M059J (cell line): ENCODE measurements at regions not wholly inside any gene's neighbourhood (a gene's known extent, or its start where the extent isn't known, plus 50 kb on each side); places are given as distances from the start of the nearest gene placed in this dataset.
"Not testable (repeated sequence)": the region's sequence is repeated elsewhere in the genome, so short reads cannot be mapped to it uniquely, and the experiment has no call there.

ENCODE experiments used
- DNase-seq: peaks from one replicate; pipeline ENCODE4 v3.0.0-alpha.2; 2012; ENCODE audit warnings: low read depth

DNA sequence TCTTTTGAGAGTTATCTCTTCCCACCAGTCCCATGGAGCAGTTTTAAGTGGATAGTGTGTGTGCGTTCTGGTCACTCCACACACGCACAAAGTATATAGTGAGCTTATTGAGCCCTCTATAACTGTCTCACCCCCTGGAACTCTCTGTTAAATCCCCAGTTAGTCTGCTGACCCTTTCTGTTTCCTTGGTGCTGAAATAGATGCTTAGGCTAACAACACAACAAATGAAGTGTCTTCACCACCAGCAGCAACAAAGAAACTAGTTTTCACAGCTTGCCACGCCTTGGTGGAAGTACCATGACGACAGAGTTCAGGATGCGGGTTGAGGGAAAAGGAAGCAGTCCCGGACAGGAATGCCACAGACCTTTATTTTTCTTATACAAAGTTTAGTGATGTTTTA lies 203.5 kb upstream of the TMEFF2 start:
- no peak for DNase-seq

DNA sequence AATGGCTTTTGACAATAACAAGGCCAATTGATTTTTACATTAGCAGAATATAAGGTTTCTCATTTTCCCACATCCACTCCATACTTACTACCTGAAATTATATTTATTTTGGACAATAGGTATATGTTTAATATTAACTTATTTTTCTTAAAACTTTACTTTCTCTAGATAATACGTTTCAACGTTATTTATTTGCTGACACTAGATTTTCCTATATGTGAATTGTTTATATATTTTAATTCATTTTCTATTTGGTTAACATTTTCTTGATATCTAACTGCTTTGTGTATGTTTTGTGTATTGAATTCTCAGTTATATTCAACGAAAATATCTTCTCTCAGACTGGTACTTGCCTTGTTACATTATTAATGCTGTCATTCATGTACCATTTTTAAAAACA lies 199.9 kb upstream of the TMEFF2 start:
- no peak for DNase-seq

DNA sequence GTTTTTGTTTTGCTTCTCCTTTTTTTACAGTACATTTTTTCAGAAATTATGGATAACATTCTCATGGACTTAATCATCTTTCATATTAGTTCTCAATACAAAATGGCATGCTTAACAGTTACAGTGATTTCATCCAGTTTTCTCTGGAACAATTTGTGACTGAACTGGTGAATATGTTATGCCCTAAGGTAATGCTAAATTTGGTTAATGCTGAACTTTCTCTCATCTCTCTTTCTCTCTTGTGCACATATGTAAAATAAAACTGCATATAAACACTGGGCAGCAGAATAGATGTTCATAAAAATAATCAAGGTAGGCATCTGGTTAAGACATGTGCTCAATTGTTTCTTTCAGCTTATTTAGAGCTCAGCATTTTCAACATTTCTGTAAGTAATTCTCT lies 196.3 kb upstream of the TMEFF2 start:
- DNase-seq: no peak

DNA sequence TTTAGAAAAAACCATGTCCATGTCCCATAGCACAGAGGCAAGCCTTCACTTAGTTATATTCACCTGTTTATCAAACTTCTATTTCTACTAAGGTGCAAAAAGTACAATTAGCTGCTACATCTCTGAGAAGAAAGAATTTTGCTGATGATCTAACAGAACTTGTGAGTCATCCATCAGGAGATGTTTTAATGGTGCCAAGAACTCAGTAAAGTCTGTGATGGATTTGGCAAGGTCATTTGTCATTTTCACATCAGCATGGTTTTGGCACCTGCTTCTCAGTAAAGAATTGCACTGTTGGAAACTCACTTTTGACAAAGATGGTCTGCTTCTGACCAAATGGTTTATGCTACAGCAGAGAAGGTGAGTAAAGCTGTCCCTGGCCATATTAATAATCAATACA lies 195.7 kb upstream of the TMEFF2 start:
- peak; percentile 4 for DNase-seq

DNA sequence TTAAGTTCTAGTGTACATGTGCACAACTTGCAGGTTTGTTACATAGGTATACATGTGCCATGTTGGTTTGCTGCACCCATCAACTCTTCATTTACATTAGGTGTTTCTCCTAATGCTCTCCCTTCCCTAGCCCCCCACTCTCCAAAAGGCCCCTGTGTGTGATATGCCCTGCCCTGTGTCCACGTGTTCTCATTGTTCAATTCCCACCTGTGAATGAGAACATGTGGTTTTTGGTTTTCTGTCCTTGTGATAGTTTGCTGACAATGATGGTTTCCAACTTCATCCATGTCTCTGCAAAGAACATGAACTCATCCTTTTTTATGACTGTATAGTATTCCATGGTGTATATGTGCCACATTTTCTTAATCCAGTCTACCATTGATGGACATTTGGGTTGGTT lies 189.5 kb upstream of the TMEFF2 start:
- not testable (repeated sequence) for DNase-seq

DNA sequence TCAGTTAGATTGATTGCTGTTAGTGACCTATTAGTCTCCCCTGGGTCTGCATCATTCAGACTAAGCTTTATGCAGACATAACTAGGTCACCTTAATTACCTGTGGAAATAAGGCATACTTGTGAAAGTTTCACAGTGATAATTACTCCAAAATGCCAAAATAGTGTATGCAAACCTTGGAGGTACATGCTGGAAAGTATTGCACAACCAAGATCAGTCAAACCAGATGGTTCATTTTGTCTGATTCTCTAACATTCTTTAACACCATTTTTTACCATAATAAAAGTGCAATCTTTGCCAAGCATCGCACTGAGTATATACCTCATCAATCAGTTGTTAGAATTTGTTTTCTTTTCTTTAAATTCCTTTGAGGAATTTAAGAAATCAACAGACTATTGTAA lies 186.3 kb upstream of the TMEFF2 start:
- DNase-seq: no peak

DNA sequence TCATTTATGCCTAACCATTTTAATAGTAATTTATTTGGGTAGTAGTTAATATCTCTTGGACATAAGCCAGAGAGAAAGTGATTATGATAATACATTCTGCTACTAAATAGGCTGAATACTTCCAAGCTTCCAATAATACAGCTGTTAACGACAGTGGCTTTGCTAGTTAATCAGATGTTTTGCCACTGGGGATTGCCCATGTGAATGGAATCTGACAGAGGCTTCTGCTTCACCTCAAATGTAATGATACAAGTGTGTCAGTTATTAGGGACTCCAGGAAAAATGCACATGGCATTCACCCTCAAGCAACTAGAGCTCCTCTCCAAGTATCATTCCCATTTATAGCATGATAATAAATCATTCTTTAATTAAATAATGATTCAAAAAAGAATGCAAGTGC lies 185.0 kb upstream of the TMEFF2 start:
- no peak for DNase-seq

DNA sequence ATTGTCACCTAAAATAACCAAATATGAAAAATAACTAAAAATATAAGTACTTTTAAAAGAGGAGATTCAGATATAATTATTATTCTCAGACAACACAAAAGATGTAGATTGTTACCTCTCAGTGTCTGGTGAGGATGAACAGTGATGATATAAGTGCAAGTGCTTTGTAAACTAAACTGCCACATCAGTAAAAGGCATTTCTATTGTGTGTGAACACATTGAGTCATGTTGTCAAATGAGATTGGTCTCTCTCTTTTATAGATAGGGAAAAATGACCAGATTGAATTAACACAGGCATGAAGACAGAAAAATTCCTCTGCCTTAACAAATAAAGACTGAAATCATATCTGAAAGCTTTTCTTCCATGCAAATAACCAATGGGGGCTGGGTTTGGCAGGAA lies 182.4 kb upstream of the TMEFF2 start:
- no peak for DNase-seq

DNA sequence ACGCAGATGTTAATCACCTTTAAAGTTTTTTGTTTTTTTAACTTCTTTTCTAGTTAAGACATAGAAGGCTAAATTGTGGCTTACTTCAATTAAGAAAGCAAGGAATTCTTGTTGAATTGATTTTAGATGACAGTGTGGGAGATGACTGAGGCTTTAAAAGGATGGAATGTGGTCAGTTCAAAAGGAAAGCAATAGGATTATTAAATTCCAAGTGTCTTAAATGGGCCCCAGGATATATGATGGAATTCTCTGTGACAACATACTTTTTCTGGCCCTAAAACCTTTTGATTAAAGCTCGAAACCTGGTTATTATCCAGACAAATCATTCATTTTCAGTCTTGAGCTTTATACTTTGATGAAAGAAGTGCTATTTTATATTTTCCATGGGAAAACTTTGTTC lies 179.0 kb upstream of the TMEFF2 start:
- no peak for DNase-seq

DNA sequence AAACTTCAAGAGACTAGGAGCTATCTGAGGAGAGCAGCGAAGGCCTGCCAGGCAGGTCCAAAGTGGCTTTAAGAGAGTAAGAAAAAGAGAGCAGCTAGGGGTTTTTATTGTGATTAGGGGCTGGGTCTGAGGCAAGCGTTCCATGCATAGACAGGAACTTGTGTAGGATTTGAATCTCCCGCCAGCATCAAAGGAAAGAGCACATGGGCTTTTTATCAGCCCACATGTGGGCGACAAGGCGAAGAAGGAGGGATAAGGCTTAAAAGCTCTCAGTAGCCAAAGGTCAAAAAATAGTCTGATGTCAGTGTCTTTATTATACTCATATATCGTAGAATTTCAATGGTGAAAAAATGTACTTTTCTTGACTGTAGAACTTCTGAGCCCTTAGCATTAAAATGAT lies 178.5 kb upstream of the TMEFF2 start:
- DNase-seq: no peak

DNA sequence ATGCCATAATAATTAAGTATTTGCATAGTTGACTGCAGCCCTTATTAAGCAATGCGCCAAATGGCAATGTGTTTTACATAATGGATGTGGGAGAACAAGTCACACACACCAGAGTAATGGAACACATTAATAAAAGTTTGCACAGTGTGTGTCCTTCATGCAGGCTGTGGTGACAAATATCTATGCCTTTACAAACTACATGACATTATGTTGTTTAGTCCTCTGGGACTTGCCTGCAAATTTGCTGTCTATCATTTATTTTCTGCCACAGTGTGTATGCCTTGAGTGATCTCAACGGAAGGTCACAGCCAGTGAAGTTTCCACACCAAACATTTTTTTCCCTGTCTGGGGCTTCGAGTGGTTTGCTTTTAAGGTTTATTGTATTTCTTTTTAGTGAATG lies 175.2 kb upstream of the TMEFF2 start:
- no peak for DNase-seq

DNA sequence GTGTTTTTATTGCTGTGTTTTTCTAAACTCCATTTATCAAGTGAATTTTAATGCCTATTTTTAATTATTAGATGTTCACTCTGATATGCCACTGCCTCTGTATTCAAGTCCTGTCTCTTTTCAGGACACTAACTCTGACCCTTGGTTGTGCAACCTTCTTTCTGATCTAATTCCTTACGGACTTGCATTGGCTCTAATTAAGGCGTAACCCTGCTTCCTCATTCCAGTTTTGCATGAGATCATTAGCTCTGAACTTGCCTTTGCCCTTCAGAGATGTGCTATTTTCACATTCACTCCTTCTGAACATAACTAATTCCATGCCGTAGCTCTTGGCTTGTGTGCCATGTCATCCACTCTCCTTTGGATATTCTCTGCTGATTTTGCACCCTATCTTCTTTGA lies 162.5 kb upstream of the TMEFF2 start:
- DNase-seq: no peak

DNA sequence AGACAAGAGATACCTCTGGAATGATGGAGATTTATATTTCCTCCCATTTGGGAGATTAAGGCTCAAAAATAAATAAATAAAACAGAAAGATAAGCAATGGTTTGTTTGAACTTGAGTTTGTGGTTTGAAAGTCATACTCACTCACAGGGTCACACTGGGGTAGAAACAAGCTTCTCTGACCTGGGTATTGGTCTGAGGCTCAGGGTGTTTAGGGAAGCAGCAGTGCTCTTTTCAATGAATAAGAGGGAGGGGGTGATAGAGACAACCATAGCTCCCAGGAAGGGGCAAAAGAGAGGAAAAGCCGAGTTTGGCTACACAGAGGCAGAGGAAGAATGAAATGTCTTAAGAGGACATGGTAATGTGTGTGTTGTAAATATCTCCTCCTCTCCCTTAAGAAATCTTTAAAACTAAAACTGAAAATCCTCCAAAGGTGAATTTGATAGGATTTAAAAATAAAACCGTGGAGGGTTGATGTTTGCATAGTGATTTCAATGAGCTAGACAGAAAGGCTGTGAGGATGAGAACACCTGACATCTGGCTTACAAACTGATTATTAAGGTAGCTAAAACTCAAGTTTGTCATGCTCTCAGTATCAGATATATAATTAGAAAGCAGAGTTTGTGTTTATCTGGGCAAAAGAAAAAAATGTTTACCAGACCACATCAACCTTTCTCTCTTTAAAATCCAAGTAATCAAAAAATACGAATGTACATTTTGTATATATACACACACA lies 159.9 kb upstream of the TMEFF2 start:
- DNase-seq: no peak

DNA sequence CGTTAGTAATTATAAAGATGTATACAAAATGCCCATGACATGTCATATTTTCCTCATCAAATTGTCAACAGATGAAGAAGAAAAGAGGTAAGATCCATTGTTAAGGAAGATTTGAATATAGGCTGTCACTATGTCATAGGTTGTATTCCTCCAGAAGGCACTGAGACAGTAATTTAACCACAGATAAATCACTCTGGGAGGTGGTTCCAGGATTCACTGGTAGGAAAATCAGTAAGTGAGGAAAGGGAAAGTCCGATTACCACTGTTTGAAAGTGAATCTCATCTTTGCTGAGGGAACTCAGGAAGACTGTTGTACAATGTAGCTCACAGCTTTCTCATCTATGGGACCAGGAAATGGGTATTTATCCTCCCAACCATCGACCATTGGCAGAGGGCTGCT lies 152.8 kb upstream of the TMEFF2 start:
- DNase-seq: no peak

DNA sequence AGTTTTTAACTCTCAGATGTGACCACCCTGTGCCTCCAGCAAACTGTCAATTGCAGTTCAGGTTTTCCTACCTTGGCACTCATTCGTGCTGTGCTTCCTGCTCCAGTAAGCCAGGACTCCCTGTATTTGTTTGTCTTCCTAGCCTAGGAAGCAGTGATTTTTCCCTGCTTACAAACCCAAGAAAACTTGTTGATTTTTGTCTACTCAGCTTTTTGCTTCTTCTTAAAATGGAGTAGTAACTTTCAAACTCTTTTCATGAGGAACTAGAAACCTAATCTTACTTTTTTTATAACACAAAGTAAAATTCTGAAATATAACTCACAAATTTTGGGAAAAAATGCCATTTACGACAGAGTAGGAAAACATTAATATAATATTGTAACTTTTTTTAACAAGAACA lies 150.6 kb upstream of the TMEFF2 start:
- no peak for DNase-seq

DNA sequence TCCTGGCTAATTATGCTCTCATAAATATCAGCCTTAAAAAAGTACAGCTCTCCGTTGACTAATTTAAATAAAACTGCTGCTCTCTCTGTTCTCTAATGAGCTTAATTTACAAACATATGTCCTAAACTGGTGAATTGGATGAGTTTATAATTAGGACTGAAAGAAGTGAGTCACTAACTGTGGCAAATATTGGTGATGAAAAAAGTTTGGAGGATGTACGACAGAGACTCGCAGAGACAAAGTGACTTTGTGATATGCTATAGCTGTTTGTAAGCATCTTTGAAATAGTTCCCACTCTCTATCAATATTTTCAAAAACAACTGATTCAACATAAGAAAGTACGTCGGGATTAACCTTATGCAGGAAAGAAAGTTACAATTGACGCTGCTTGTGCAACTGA lies 138.9 kb upstream of the TMEFF2 start:
- DNase-seq: no peak

DNA sequence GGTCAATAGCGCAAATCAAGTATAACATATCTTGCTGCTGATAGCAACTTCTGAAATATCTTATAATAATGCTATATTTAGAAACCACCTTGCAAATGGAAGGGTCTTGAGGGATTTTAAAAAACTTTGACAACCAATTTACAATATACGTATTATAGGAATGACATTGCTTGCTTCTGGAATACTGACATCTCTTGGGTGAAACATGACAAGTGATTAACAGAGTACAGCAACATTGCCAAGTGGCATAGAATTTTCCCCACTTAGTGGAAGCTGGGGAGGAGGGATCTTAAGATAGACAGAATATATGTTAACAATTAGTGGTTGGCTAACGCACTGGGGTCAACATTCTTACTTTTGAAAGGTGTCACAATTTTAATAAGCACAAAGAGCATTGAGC lies 133.6 kb upstream of the TMEFF2 start:
- no peak for DNase-seq

DNA sequence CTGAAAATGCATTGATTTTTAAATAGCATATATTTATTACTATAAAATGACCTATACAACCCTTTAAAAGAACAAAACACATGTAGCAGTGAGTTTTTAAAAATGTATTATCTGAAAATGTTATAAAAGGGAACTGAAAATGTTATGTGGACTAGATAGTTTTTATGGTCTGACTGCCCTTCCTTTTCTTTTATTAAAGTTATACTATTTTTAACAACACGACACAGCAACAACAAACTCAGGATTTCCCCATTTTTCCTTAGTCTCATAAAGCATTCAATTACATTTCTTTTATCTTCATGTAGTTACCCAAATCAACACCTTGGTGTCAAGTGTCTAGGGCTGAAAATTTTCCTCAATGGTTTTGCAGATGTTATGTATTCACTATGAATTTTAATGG lies 132.8 kb upstream of the TMEFF2 start:
- no peak for DNase-seq

DNA sequence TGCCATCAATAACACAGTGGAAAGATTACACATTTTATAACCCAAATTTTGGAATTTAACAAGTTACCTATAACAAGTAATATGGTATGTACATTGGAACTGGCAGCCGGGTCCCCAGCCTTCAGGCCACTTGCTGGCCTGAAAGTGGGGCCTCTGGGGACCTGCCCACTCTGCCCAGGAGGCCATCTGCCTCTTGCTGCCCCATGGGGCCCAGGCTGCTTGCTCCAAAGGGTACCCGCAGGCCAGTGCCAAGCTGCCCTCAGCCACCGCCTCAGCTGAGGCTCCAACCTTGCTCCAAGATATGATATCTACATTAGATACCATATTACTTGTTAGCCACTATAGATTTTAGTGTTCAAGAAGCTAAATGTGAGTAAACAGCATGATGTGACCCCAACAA lies 120.8 kb upstream of the TMEFF2 start:
- DNase-seq: no peak

DNA sequence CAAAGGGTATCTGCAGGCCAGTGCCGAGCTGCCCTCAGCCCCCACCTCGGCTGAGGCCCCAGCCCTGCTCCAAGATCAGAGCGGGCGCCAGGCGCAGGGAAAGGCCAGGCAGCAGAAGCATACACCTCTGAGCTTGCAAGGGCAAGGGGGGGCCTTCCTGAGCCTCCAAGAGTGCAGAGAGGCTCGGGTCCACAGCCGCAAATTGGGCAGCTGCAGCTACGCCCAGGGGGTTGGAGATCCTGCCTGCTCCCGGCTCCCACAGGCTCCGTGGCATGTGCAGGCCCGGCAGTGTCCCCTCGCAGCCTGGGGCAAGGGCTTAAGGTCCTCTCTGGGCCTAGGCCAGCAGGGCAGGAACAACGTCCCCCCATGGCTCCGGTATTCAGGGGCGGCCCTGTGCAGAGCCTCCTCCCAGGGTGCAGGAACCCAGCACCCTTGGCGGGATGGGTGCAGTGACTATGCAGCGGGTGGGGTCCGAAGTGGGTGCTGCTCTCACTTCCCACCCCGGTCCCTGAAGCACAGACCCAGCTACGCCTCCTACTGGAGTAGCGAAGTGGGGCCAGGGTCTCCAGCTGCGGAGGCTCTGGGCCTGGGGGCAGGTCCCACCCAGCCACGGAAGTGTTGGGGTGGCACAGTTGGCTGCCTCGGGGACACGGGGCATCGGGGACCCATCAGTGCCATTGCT lies 120.2 kb upstream of the TMEFF2 start:
- DNase-seq: no peak

DNA sequence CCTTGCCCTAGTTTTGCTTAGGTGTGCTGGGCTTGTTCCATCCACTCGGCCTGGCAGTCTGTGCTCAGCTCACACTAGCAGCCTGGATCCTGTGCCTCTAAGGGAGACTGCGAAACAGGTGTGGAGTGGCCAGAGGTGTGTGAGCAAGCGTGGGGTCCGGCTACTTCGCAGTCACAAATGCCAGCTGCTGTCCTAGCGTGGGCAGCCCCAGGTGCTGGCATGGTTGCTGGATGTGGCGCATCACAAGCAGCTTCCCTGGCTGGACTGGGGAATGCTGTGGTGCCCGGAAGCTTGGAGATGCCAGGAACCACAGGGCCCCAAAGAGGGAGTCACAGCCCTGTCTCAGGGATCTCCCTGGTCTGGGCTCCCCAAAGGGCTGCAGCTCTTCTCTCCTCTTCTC lies 119.0 kb upstream of the TMEFF2 start:
- no peak for DNase-seq

DNA sequence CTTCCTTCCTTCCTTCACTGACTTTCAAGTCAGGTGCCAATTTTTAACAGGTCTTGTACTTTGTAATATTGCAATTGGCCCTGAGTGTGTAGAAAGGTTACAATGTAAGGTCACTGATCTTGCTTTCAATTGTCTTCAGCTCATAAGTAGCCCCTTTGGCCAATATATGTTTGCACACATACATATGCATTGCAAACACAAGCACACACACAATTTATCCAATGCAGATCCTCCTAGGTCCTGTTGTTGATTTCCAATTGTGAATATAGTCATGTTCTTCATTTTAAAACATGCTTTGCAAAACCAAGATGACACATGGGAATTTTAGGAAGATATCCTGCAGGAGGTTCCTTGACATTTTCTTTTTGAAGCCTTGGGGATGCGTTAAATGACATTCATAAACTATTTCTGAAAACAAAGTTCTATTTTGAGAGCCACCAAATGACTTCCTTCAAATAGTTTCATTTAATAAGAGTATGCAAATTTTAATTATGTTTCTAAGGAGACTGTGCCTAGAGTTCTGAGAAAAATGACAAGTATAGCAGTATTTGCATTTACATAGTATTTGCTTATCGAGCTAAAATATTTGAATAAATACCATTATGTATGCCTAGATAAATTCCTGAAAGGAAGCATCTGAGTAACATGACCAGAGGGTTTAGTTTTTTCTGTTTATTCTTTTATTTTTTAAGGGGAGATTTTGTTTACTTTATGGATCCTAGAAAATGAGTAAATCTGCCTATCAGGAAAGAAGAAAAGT lies 117.1 kb upstream of the TMEFF2 start:
- no peak for DNase-seq

DNA sequence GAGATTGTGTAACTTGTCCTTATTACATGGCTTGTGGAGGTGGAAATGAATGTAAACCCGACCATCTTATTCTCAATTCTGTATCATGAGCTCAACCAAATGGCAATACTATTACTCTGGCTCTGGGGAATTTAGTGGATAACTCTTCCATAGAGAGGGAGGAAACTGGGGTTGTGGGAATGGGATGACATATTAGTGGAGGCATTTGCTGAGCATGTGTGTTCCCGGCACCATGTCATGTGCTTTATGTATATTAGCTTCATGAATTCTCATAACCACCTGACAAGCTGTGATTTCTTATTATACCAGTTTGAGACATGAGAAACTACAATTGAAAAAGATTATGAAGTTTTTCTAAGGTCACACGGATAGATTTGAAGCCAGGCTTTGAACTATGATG lies 112.8 kb upstream of the TMEFF2 start:
- no peak for DNase-seq
